NCI-H345 (cell line): ENCODE measurements at regions not wholly inside any gene's neighbourhood (a gene's known extent, or its start where the extent isn't known, plus 50 kb on each side); places are given as distances from the start of the nearest gene placed in this dataset.
A peak's percentile ranks its signal among the peaks of the same experiment; 100 is the strongest.
"Not testable (repeated sequence)": the region's sequence is repeated elsewhere in the genome, so short reads cannot be mapped to it uniquely, and the experiment has no call there.

ENCODE experiments used
- DNase-seq: peaks from one replicate; lab custom pipeline; 2025; lab: John Stamatoyannopoulos, UW

- not testable (repeated sequence) for DNase-seq
These were observed 133.1 kb downstream of the CENPC start for GRCh38 chr4:67412153-67412712.

DNA sequence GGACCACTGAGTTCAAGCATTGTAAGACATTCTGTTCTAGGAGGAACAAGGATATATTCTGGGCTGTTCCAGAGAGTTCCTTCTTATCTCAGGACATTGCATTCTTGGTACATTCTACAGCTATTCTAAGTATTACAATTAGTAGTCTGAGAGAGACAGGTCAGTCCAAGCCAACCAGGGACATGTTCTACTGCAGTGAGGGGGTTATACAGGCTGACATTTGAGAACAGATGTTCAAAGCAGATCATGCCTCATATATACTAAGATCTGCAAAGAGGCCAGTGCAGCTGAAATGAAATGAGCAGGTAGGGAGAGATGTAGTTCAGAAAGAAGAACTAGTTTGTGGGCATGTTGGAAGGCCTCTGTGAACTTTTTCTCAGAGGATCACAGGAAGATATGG lies 142.0 kb downstream of the CENPC start:
- no peak for DNase-seq

DNA sequence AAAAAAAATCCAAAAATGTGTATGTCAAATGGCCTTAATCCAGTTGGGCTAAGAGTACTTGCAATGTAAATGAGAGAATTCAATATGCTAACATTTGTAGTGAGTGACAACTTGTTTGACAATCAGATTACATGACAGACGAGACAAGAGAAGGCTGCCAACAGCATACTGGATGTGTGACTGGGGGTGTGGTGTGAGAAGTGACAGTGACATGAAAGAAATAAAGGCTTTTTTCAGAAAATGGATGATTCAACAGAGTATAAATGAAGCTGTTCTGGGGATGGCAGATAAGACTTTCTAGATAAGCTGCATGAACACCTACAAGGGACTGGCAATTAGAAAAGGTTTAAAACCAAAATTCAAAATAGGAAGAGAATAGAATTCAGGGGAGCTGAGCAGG lies 143.4 kb downstream of the CENPC start:
- no peak for DNase-seq

DNA sequence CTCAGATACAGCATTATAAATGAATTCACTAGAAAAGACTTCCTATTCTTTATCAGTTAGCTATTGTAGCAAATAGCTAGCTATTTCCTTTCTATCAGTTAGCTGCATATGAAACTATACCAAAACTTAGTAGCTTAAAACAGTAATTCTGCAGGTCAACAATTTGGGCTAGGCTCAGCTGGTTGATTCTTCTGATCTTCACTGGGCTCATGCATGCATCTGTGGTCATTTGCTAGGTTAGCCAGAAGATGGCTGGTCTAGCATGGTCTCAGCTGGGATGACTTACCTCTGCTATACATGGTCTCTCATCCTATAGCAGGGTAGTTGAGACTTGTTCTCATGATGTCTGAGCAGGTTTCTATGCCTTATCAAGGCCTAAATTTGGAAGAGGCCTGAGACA lies 147.4 kb downstream of the CENPC start:
- no peak for DNase-seq

DNA sequence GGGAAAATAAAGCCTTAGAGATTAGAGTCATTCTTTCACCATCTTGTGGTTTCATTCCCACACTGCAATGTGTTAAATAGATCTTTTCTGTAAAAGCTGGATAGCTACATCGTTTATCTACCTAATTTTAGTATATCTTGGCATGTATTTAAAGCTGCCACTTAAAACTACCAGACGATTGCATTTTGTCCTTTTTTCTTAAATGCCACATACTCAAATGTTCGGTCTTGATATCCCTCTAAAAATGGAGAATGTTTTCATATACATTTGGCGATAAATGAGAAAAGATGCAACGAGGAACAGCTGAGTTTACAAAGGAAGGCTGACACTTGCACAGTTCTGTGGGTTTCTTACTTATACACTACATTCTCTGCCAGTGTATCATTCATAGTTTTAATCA lies 148.3 kb downstream of the CENPC start:
- DNase-seq, result no peak

GRCh38 chr4:67396008-67396407 lies 149.3 kb downstream of the CENPC start:
- DNase-seq, result no peak

GRCh38 chr4:67394879-67395278 lies 150.4 kb downstream of the CENPC start:
- DNase-seq, result no peak

DNA sequence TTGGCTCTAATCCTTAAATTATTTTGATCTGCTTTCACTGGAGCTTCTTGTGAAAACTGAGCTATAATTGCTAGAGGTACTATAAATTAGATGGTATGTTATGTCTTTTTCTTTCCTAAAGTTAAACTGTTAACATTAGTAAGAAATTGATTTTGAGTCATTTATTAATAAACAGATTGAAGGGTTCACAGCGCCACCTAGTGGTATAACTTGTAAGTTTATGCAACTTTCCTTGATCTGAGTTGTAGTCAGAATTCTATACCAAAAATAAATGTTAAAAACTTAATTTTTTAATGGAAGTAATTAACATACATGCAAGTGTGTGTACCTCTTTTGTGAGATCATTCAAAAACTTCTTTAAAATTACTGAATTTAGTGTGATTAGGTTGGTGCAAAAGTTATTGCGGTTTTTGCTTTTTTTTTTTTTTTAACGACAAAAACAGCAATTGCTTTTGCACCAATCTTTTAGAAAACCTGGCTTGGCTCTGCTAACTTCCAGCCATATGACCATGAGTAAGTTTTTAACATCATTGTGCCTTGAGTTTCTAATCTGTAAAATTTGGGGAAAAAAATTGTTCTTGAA lies 151.5 kb downstream of the CENPC start:
- DNase-seq, result peak; percentile 16

- no peak for DNase-seq
These were observed 152.3 kb downstream of the CENPC start for GRCh38 chr4:67393007-67393406.

- DNase-seq, result not testable (repeated sequence)
These were observed 163.9 kb downstream of the CENPC start for GRCh38 chr4:67381406-67381804.

DNA sequence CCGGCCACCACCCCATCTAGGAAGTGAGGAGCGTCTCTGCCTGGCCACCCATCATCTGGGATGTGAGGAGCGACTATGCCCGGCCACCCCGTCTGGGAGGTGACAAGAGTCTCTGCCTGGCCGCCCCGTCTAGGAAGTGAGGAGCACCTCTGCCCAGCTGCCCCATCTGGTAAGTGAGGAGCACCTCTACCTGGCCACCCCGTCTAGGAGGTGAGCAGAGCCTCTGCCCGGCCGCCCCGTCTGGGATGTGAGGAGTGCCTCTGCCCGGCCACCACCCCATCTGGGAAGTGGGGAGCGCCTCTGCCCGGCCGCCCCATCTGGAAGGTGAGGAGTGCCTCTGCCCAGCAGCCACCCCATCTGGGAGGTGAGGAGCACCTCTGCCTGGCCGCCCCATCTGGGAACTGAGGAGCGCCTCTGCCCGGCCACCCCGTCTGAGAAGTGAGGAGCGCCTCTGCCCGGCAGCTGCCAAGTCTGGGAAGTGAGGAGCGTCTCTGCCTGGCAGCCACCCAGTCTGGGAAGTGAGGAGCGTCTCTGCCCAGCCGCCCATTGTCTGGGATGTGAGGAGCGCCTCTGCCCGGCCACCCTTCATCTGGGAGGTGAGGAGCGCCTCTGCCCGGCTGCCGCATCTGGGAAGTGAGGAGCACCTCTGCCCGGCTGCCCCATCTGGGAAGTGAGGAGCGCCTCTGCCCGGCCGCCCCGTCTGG lies 164.4 kb downstream of the CENPC start:
- DNase-seq, result not testable (repeated sequence)

DNA sequence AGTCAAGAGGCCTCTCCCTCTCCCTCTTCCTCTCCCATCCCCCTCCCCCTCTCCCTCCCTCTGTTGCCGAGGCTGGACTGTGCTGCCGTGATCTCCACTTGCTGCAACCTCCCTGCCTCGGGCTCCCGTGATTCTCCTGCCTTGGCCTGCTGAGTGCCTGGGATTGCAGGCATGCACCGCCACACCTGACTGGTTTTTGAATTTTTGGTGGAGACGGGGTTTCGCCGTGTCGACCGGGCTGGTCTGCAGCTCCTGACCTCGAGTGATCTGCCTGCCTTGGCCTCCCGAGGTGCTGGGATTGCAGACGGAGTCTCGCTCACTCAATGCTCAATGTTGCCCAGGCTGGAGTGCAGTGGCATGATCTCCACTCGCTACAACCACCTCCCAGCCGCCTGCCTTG lies 165.1 kb downstream of the CENPC start:
- DNase-seq, result no peak

GRCh38 chr4:67375291-67375690 lies 170.0 kb downstream of the CENPC start:
- DNase-seq, result no peak

DNA sequence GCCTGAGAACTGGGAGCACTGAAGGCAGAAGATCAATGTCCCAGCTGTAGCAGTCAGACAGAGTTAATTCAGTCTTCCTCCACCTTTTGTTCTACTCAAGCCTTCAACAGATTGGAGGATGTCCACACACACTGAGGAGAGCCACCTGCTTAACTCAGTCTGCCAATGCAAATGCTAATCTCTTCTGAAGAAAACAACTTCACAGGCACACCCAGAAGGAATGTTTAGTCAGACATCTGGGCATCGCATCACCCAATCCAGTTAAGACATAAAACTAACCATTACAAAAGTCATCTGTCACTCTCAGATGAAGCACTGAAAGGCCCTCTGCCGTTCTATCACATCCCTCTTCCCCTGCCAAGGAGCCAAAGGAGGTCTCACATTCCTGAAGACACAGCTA lies 173.7 kb downstream of the CENPC start:
- DNase-seq, result no peak

- no peak for DNase-seq
These were observed 178.9 kb downstream of the CENPC start for GRCh38 chr4:67366311-67366861.

DNA sequence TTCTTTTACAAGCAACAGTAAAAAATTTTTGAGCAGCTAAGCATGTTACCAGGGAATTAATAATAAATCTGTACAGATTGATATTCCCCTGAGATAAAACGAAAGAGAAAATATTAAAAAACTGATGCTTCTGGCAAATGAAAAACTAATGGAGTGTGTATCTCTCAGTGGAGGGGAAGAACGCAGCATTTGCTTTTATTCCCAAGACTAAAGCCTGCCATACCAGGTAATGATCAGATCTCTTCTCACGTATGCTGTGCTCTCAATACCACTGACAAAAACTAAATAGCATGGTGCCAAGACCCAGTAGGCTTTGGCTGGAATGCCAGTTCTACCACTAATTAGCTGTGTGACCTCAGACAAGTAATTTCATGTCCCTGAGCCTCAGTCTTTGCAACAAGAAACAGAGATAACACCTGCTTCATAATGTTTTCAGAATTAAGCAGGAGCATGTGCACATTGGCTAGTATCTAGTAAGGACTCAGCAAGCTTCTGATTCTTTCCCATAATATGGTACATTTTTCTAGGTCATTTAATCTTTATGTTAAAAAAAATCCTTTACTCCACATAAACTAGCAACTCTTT lies 179.6 kb downstream of the CENPC start:
- DNase-seq, result no peak

- DNase-seq, result no peak
These were observed 189.5 kb downstream of the CENPC start for GRCh38 chr4:67355806-67356205.

DNA sequence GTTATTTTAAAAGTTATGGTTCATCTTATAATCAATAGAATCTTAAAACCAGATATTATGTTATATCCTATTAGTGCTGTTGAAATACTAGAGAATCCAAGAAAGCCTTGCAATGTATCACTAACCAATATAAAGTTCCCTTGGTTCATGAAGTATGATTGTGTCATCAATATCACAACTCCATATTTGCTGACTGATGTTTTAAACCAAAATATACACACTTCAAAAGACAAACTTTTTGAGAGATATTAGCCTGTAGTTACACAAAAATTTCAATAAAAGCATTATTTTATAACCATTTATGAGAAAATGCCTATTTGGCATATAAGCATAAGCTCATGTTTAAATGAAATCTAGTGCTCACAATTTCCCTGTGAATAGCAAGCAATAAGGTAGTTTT lies 198.6 kb downstream of the CENPC start:
- no peak for DNase-seq

GRCh38 chr4:67344594-67345380 lies 200.5 kb downstream of the CENPC start:
- DNase-seq, result no peak

GRCh38 chr4:67343199-67343598 lies 202.1 kb downstream of the CENPC start:
- DNase-seq, result no peak

- DNase-seq, result no peak
These were observed 203.0 kb downstream of the CENPC start for GRCh38 chr4:67342291-67342690.

GRCh38 chr4:67333664-67334063 lies 211.6 kb downstream of the CENPC start:
- DNase-seq, result no peak
